ENCODE measurements at regions not wholly inside any gene's neighbourhood (a gene's known extent, or its start where the extent isn't known, plus 50 kb on each side); places are given as distances from the start of the nearest gene placed in this dataset.

DNA sequence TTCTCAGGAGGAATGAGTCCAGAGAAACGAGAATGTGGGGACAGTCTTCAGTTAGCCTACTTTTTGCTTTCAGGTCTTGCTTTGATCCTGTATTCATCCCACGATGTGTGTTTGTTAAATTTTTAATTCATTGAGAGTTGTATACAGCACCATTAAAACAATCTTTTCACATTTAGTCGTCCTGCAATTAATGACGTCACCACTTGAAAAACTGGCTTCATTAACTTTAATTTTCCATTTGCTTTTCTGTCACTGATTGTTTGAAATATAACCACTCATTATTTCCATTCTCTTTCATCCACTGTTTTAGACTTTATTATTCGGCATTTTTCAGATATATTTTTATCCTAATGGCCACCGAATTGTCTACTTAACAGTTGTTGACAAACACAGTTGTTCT, 146.9 kb downstream of the TFEC start:
- no peaks in the 10 kb centered on the region for H3K4me1 Mint-ChIP-seq
- H3K27me3 Mint-ChIP-seq, result peaks cover 3% of the 10 kb centered on the region
- no peak overlapping the region for H3K27ac Mint-ChIP-seq
- no peaks in the 10 kb centered on the region for H3K36me3 Mint-ChIP-seq (ENCODE audit: low read depth)
- H3K4me3 Mint-ChIP-seq, result no peak overlapping the region
- H3K9me3 Mint-ChIP-seq, result no peaks in the 10 kb centered on the region
- no peak for ATAC-seq (replicated peaks)

DNA sequence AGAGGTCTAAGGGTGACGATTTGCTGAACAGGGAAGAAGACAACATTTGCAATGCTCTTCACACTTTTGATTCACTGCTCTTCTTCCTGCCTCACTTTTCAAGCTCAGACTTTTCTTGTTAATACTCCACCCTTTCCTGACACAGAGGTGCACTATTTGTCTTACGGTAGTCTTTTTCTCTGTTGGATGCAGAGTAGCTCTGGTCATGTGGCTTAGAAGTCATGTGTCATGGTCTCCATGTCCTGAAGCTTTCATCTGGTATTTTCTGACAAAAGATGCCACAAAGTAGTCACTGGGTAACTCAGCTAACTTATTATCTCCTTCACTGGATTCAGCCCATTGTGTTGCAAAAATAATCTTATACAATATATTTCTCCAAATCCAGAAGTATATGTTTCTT, 149.1 kb downstream of the TFEC start:
- H3K9me3 Mint-ChIP-seq, result no peaks in the 10 kb centered on the region
- no peak overlapping the region for H3K4me3 Mint-ChIP-seq
- no peaks in the 10 kb centered on the region for H3K27me3 Mint-ChIP-seq
- no peaks in the 10 kb centered on the region for H3K4me1 Mint-ChIP-seq
- H3K27ac Mint-ChIP-seq, result no peak overlapping the region
- no peak for ATAC-seq (replicated peaks)
- no peaks in the 10 kb centered on the region for H3K36me3 Mint-ChIP-seq (ENCODE audit: low read depth)

DNA sequence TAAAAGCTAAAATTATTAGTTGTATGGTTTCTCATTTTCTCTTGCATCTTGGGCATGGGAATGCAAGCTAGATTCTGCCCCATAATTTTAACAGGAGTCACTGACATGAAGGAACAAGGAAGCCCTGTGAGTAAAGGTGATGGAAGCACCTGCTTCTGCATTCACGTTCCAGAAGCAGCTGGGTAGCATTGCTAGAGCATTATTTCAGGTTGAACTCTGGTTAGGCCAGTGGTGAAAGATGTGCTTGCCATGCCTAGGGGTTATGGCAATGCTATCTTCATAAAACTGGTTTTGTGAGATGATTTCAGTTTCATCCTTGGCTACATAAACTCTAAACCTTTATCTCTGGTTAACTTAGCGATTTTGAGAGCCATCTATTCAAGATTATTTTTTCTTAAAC, 151.4 kb downstream of the TFEC start:
- Mint-ChIP-seq H3K36me3 (ENCODE audit: low read depth) (no peaks in the 10 kb centered on the region), H3K27me3 (peaks cover 3% of the 10 kb centered on the region), H3K4me3 (no peak overlapping the region), H3K4me1 (no peaks in the 10 kb centered on the region), H3K27ac (no peak overlapping the region), H3K9me3 (no peaks in the 10 kb centered on the region)
- no peak for ATAC-seq (replicated peaks)

GRCh38 chr7:115869801-115870200, 160.8 kb downstream of the TFEC start:
- no peak for ATAC-seq (replicated peaks)
- H3K27ac Mint-ChIP-seq, result no peak overlapping the region
- H3K4me3 Mint-ChIP-seq, result no peak overlapping the region

GRCh38 chr7:115869190-115869589, 161.4 kb downstream of the TFEC start:
- H3K36me3 Mint-ChIP-seq (ENCODE audit: low read depth), result no peaks in the 10 kb centered on the region
- no peaks in the 10 kb centered on the region for H3K4me1 Mint-ChIP-seq
- no peak overlapping the region for H3K4me3 Mint-ChIP-seq
- no peak for ATAC-seq (replicated peaks)
- no peak overlapping the region for H3K27ac Mint-ChIP-seq
- no peaks in the 10 kb centered on the region for H3K9me3 Mint-ChIP-seq
- H3K27me3 Mint-ChIP-seq, result peaks cover 10% of the 10 kb centered on the region

More at GRCh38 chr7:115869801-115870200, 160.8 kb downstream of the TFEC start:
- H3K4me1 Mint-ChIP-seq, result no peaks in the 10 kb centered on the region
- no peaks in the 10 kb centered on the region for H3K36me3 Mint-ChIP-seq (ENCODE audit: low read depth)
- no peaks in the 10 kb centered on the region for H3K9me3 Mint-ChIP-seq
- H3K27me3 Mint-ChIP-seq, result peaks cover 5% of the 10 kb centered on the region

DNA sequence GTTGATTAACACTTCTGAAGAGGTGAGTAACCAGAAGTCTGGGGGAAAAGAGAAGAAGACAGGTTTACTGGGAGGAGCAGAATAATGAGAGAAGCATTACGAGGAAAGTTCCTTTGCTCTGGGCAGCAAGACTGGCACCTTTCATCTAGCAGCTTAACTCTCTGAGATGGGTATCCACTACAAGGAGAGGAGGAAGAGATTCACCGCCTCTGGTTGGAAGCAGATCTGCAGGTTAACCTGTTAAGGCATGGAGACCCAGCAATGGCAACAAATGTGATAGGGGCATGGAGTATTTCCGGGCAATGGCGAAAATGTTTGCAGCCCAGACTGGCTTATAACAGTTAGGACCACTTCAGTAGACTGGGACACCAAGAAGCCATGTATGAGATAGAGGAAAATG, 162.2 kb downstream of the TFEC start:
- no peaks in the 10 kb centered on the region for H3K36me3 Mint-ChIP-seq (ENCODE audit: low read depth)

DNA sequence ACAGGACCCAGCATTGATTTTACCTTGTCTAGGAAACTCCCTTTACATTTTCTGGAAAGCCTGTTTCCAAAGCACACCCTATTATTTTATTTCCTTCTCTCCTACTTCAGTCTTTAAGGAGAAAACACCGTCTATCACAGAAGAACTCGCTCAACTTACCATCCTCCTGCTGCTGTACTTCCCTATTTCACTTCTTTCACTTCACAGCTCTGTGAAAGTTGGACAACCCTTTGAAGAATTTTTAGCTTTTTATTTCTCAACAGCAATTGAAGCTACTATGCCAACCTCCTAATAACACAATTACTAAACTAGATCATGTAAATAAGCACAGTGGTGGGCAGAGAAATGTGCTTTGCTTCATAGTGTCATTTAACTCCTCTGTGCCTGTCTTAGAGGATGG, 166.5 kb downstream of the TFEC start:
- H3K27ac Mint-ChIP-seq, result no peak overlapping the region
- H3K4me1 Mint-ChIP-seq, result no peaks in the 10 kb centered on the region
- H3K36me3 Mint-ChIP-seq (ENCODE audit: low read depth), result no peaks in the 10 kb centered on the region
- no peaks in the 10 kb centered on the region for H3K9me3 Mint-ChIP-seq
- ATAC-seq (replicated peaks), result no peak
- no peak overlapping the region for H3K4me3 Mint-ChIP-seq
- H3K27me3 Mint-ChIP-seq, result peaks cover 13% of the 10 kb centered on the region

More for the DNA sequence above, 162.2 kb downstream of the TFEC start:
- Mint-ChIP-seq H3K27me3 (peaks cover 10% of the 10 kb centered on the region), H3K4me3 (no peak overlapping the region), H3K27ac (no peak overlapping the region), H3K9me3 (no peaks in the 10 kb centered on the region), H3K4me1 (no peaks in the 10 kb centered on the region)
- ATAC-seq (replicated peaks), result no peak

DNA sequence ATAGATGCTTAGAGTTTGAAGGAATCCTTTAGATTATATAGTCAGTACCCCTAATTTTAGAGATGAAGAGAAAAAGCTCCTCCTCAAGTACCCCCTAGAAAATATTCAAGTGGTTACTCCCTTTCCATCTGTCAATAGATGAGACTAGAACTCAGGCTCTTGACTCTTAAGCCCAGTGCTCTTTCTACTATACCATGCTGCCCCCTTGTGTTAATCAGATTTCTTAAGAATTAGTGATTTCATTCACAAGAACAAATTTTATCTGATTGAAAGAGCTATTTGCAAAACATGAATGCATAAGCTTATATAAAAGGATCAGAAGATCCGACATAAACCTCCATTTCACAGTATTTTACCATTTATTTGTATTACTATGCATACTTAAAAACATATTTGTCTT, 179.3 kb downstream of the TFEC start:
- Mint-ChIP-seq H3K4me1 (no peaks in the 10 kb centered on the region), H3K4me3 (no peak overlapping the region), H3K36me3 (ENCODE audit: low read depth) (no peaks in the 10 kb centered on the region), H3K27me3 (peaks cover 18% of the 10 kb centered on the region), H3K27ac (no peak overlapping the region), H3K9me3 (no peaks in the 10 kb centered on the region)
- no peak for ATAC-seq (replicated peaks)

- Mint-ChIP-seq H3K36me3 (ENCODE audit: low read depth) (no peaks in the 10 kb centered on the region), H3K27ac (no peak overlapping the region), H3K27me3 (peaks cover 18% of the 10 kb centered on the region), H3K4me1 (no peaks in the 10 kb centered on the region), H3K4me3 (no peak overlapping the region), H3K9me3 (no peaks in the 10 kb centered on the region)
- no peak for ATAC-seq (replicated peaks)
Observed at GRCh38 chr7:115850774-115851173, 179.8 kb downstream of the TFEC start.

DNA sequence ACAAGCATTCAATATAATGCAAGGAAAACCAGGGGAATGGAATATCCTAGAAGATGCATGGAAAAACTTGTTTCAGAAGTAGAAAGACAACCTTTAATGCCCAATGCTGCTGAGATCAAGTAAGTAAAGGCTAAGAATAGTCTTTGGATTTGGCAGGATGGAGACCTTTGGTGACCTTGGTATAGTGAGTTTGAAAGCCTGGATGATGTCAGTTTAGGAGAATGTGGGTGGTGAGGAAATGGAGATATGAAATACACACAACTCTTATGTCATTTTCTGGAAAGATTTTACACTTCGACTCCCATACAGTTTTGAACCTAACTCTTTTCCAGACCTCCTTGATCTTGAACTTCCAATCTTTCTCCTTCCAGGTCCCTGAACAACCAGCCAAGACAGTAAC, 185.7 kb downstream of the TFEC start:
- H3K27ac Mint-ChIP-seq, result no peak overlapping the region
- no peaks in the 10 kb centered on the region for H3K27me3 Mint-ChIP-seq
- no peaks in the 10 kb centered on the region for H3K4me1 Mint-ChIP-seq
- no peak overlapping the region for H3K4me3 Mint-ChIP-seq
- no peaks in the 10 kb centered on the region for H3K36me3 Mint-ChIP-seq (ENCODE audit: low read depth)
- H3K9me3 Mint-ChIP-seq, result no peaks in the 10 kb centered on the region
- ATAC-seq (replicated peaks), result no peak

DNA sequence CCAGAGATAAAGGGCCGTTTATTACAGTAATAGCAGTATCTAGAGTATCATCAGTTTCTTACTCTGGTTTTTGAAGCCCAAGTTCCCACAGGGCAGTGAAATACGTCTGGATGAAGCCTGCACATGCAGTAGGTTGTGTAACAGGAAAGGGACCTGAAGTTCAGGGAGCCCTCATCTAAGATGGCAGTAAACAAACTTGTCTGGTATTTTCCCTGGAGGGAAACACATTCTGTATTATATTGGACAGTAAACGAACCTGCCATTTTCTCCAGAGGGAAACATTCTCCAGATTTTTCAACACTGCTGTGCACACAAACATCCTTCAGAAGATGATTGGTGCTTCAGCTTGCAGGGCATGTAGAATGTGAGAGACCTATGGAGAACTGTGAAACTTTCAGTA, 189.9 kb downstream of the TFEC start:
- Mint-ChIP-seq H3K36me3 (ENCODE audit: low read depth) (no peaks in the 10 kb centered on the region), H3K4me3 (no peak overlapping the region), H3K27me3 (peaks cover under 1% of the 10 kb centered on the region), H3K9me3 (no peaks in the 10 kb centered on the region), H3K27ac (no peak overlapping the region), H3K4me1 (no peaks in the 10 kb centered on the region)
- no peak for ATAC-seq (replicated peaks)

DNA sequence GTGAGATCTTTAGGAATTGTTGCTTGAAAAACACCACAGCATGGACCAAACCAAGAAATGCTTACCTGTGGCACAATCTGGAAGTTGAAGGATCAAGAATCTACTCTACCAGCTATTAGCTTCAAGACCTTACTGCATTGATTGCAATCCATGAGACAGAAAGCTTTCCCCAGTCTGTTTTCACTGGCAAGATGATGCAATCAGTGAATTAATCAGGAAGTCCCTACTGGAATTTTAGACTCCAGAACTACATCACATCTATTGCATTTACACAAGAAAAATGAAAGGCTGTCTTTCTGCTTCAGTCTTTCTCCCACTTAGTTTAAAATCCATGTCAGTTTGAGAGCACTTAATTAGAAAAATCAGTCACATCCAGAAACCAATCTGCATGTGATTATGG, 191.7 kb downstream of the TFEC start:
- H3K27me3 Mint-ChIP-seq, result peaks cover 12% of the 10 kb centered on the region
- no peaks in the 10 kb centered on the region for H3K9me3 Mint-ChIP-seq
- H3K4me1 Mint-ChIP-seq, result no peaks in the 10 kb centered on the region
- H3K27ac Mint-ChIP-seq, result no peak overlapping the region
- H3K4me3 Mint-ChIP-seq, result no peak overlapping the region
- H3K36me3 Mint-ChIP-seq (ENCODE audit: low read depth), result no peaks in the 10 kb centered on the region
- ATAC-seq (replicated peaks), result no peak

DNA sequence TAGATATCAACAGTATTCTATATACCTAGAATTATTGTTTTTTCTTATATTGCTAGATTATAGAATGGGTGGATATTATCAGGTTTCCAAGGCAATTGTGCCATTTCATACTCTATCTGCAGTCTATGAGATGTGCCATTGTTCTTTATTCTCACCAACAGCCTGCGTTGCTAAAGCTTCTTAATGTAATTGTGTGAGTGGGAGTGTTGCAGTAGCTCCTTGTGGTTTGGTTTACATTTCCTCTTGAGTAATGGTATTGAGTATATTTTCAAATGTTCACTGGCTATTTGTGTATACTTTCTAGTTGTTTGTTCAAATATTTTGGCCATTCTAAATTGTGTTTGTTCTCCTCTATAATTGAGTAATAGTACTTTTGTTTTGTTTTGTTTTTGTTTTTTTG, 199.2 kb downstream of the TFEC start:
- H3K4me3 Mint-ChIP-seq, result no peak overlapping the region
- H3K27ac Mint-ChIP-seq, result no peak overlapping the region
- ATAC-seq (replicated peaks), result no peak
- H3K27me3 Mint-ChIP-seq, result peaks cover 12% of the 10 kb centered on the region
- H3K4me1 Mint-ChIP-seq, result no peaks in the 10 kb centered on the region
- no peaks in the 10 kb centered on the region for H3K9me3 Mint-ChIP-seq
- no peaks in the 10 kb centered on the region for H3K36me3 Mint-ChIP-seq (ENCODE audit: low read depth)

DNA sequence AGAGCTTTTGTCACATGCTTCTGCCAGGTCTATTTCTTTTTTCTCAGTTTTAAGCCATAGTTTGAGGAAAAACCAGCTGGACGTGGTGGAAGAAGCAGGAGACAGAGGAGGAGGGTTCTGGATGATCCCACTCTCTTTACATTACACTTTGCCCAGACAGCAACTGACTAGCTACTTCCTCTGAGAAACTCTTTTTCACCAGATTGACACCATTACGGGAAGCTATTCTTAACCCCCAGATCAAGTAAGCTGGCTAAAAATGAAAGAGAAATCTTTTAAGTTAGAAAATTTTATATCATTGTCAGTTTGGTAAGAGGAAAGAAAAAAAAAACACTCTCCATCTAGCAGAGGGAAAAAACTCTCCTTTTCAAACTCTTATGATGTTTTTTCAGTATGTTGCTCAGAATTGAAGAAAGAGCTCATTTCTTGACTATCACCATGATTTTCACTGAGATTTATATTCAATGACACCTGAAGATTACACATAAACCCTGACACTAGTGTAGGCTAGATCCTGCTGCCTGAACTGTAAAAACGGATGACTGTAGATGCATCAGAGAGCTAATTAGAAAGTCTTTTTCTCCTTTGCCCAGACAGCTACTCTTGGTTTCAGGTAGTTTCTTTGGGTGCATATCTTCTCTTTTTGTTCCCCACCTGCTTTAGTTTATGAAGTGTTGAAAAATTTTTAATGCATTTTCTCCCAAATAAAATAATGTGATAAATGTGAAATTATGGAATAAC, 203.1 kb downstream of the TFEC start:
- Mint-ChIP-seq H3K9me3 (no peaks in the 10 kb centered on the region), H3K27me3 (no peaks in the 10 kb centered on the region), H3K36me3 (ENCODE audit: low read depth) (no peaks in the 10 kb centered on the region), H3K27ac (no peak overlapping the region), H3K4me1 (no peaks in the 10 kb centered on the region), H3K4me3 (no peak overlapping the region)
- no peak for ATAC-seq (replicated peaks)

DNA sequence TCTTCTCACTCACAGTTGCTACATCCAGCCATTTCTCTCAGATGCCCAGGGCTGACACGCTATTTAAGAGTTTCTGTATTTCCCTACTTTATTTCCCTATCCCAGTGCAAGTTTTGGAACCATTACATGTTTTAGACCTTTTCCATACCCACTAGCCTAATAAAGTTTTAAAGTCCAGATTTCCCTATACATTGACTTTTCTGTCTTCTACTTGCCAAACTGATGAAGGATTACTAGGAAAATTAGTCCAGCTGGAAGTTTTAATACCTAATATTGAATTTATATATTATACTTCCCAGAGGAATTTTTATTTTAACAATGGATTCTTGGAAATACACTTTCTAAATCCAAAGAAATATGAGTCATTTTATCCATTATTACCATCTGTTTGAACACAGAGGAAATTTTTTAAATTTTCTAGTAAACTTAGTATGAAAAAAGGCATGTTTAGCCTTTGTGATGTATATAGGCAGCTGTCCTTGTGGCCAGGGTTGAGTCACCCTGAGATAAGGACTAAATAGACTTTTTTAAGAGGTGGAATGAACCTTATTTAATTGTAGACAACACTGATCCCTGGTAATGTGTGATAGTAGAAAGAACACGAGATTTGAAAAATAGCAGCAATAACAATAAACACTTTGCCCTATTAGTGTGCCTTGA, 205.0 kb downstream of the TFEC start:
- no peak overlapping the region for H3K4me3 Mint-ChIP-seq
- no peaks in the 10 kb centered on the region for H3K4me1 Mint-ChIP-seq
- no peaks in the 10 kb centered on the region for H3K9me3 Mint-ChIP-seq
- no peaks in the 10 kb centered on the region for H3K27me3 Mint-ChIP-seq
- ATAC-seq (replicated peaks), result no peak
- no peaks in the 10 kb centered on the region for H3K36me3 Mint-ChIP-seq (ENCODE audit: low read depth)
- H3K27ac Mint-ChIP-seq, result no peak overlapping the region
